ENCODE measurements at regions not wholly inside any gene's neighbourhood (a gene's known extent, or its start where the extent isn't known, plus 50 kb on each side); places are given as distances from the start of the nearest gene placed in this dataset.
"Not testable (repeated sequence)": the region's sequence is repeated elsewhere in the genome, so short reads cannot be mapped to it uniquely, and the experiment has no call there.

DNA sequence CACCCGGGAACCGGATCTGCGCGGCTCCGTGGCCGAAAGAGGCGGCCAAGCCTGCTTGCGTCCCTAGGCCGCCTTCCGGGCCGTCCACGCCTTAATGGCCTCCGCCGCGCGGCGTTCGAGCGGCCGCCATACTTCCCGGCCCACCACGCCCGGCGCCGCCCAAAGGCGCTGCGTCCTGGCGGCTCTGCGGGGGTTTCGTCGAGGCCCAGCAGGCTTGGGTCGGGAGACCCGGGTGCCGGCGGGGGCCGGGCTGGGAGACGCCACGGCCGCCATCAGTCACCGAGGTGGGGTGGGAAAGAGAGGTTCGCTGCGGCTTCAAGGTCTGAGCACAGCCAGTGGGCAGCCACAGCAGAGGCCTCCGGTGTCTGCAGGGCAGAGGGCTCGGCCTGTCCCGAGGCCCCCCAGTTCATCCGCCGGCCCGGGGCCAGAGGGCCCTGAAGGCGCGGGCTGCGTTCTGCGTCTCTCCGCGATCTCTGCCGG is 545.8 kb upstream of the CDH10 start:
- Histone ChIP-seq H3K36me3 (no peaks in the 10 kb centered on the region), H3K27me3 (replicated peaks in 1 of 7) (no peaks in the 10 kb centered on the region), H3K27ac (peak overlapping the region in 1 of 8 donors; percentile 11), H3K9me3 (peaks cover 0 to 22% (median 12%) of the 10 kb centered on the region in 8 donors), H3K4me1 (no peaks in the 10 kb centered on the region), H3K4me3 (no peak overlapping the region)
- no peak for DNase-seq
- intact Hi-C loops (cut with DNase I; ENCODE audit: low total_unique reads) = no loop called here
- TF ChIP-seq POLR2AphosphoS5 (IDR thresholded peaks at IDR 0.05) (no peak), POLR2A (IDR thresholded peaks at IDR 0.05) (no peak)
- TF ChIP-seq, protein P1, sequence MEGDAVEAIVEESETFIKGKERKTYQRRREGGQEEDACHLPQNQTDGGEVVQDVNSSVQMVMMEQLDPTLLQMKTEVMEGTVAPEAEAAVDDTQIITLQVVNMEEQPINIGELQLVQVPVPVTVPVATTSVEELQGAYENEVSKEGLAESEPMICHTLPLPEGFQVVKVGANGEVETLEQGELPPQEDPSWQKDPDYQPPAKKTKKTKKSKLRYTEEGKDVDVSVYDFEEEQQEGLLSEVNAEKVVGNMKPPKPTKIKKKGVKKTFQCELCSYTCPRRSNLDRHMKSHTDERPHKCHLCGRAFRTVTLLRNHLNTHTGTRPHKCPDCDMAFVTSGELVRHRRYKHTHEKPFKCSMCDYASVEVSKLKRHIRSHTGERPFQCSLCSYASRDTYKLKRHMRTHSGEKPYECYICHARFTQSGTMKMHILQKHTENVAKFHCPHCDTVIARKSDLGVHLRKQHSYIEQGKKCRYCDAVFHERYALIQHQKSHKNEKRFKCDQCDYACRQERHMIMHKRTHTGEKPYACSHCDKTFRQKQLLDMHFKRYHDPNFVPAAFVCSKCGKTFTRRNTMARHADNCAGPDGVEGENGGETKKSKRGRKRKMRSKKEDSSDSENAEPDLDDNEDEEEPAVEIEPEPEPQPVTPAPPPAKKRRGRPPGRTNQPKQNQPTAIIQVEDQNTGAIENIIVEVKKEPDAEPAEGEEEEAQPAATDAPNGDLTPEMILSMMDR (IDR thresholded peaks at IDR 0.05 in 8 of 11, conservative IDR thresholded peaks at IDR 0.05 in 3 of 11) = no peak
- 94 to 96% (median 94%) methylated on average over 25 to 55 of the region's 55 CpGs for WGBS, 5 donors

DNA sequence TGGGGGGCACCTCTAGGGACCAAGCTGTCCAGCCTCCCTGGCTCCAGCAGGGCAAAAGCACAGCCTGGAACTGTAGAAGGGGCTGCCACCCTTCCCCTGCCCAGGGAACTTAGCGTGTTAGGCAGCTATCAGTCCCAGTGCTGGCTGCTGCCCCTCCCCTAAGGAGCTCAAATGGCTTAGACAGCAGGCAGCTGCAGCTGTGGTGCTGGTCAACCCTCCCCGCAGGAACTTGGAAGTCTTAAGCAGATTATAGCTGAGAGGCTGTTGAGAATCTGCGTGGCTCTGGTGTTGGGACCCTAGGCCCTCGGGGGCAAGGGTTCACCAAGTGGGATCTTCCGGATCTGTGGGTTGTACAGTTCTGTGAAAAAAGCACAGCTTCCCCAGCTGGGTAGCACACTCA is 536.5 kb upstream of the CDH10 start:
- Histone ChIP-seq H3K27me3 (replicated peaks in 1 of 7) (no peaks in the 10 kb centered on the region), H3K4me3 (no peak overlapping the region), H3K27ac (no peak overlapping the region), H3K4me1 (no peaks in the 10 kb centered on the region), H3K9me3 (peaks cover 0 to 28% (median 11%) of the 10 kb centered on the region in 8 donors), H3K36me3 (no peaks in the 10 kb centered on the region)
- TF ChIP-seq, protein P1 (IDR thresholded peaks at IDR 0.05 in 8 of 11, conservative IDR thresholded peaks at IDR 0.05 in 3 of 11) = no peak
- TF ChIP-seq POLR2AphosphoS5 (IDR thresholded peaks at IDR 0.05) = no peak
- no peak for TF ChIP-seq POLR2A (IDR thresholded peaks at IDR 0.05)
- WGBS, 5 donors = 87 to 94% (median 88%) methylated on average over 3 to 5 of the region's 5 CpGs
- peak; percentile 48 for DNase-seq
- intact Hi-C loops (cut with DNase I; ENCODE audit: low total_unique reads) = no loop called here

GRCh38 chr5:25162616-25163015 is 517.8 kb upstream of the CDH10 start:
- intact Hi-C loops (cut with DNase I; ENCODE audit: low total_unique reads); H3K36me3 ChIP-seq; H3K27ac ChIP-seq; DNase-seq; H3K4me3 ChIP-seq; H3K4me1 ChIP-seq; H3K27me3 ChIP-seq (replicated peaks in 1 of 7): not testable (repeated sequence)
- peaks cover 0 to 11% (median 2%) of the 10 kb centered on the region in 8 donors for H3K9me3 ChIP-seq
- WGBS, 5 donors = 0% methylated on average over 1 of the region's 1 CpG

DNA sequence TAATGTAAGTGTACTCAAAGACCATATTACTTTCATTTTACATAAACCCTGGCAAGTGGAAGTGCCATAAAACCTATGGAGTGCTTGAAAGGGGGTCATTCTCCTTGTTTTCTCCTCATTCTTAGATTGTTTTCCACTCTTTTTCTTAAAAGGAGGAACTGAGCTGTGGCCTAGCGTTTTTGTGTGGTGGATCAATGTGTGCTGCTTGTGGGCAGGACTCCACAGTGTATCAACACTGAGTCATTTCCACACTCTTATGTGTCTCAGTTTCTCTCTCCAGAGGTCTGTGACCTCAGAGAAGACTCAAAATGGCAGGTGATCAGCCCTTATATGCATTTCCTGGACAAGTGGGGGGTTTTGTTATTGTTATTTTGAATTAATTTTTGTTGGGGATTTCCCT is 516.1 kb upstream of the CDH10 start:
- Histone ChIP-seq H3K9me3 (peaks cover 0 to 17% (median 0%) of the 10 kb centered on the region in 8 donors), H3K27me3 (replicated peaks in 1 of 7) (no peaks in the 10 kb centered on the region), H3K4me3 (no peak overlapping the region), H3K4me1 (no peaks in the 10 kb centered on the region), H3K27ac (no peak overlapping the region), H3K36me3 (no peaks in the 10 kb centered on the region)
- no peak for DNase-seq
- TF ChIP-seq POLR2A (IDR thresholded peaks at IDR 0.05) (no peak), POLR2AphosphoS5 (IDR thresholded peaks at IDR 0.05) (no peak)
- TF ChIP-seq, protein P1 (IDR thresholded peaks at IDR 0.05 in 8 of 11, conservative IDR thresholded peaks at IDR 0.05 in 3 of 11) = no peak
- 44 to 92% (median 75%) methylated on average over 1 of the region's 1 CpG for WGBS, 5 donors
- intact Hi-C loops (cut with DNase I; ENCODE audit: low total_unique reads) = no loop called here

GRCh38 chr5:25150819-25151218 is 506.0 kb upstream of the CDH10 start:
- H3K27ac ChIP-seq = no peak overlapping the region
- intact Hi-C loops (cut with DNase I; ENCODE audit: low total_unique reads) = no loop called here
- no peaks in the 10 kb centered on the region for H3K4me1 ChIP-seq
- no peak for DNase-seq
- H3K36me3 ChIP-seq = no peaks in the 10 kb centered on the region
- H3K9me3 ChIP-seq = peaks cover 0 to 13% (median 4%) of the 10 kb centered on the region in 8 donors
- no peaks in the 10 kb centered on the region for H3K27me3 ChIP-seq (replicated peaks in 1 of 7)
- no peak for TF ChIP-seq POLR2AphosphoS5 (IDR thresholded peaks at IDR 0.05)
- TF ChIP-seq POLR2A (IDR thresholded peaks at IDR 0.05) = no peak
- TF ChIP-seq, protein P1 (IDR thresholded peaks at IDR 0.05 in 8 of 11, conservative IDR thresholded peaks at IDR 0.05 in 3 of 11) = no peak
- no peak overlapping the region for H3K4me3 ChIP-seq
- WGBS, 5 donors = 17 to 31% (median 19%) methylated on average over 1 of the region's 1 CpG
